ENCODE measurements at regions not wholly inside any gene's neighbourhood (a gene's known extent, or its start where the extent isn't known, plus 50 kb on each side); places are given as distances from the start of the nearest gene placed in this dataset.

GRCh38 chr1:37085393-37085792 lies 51.1 kb upstream of the GRIK3 start:
- no peak for DNase-seq

DNA sequence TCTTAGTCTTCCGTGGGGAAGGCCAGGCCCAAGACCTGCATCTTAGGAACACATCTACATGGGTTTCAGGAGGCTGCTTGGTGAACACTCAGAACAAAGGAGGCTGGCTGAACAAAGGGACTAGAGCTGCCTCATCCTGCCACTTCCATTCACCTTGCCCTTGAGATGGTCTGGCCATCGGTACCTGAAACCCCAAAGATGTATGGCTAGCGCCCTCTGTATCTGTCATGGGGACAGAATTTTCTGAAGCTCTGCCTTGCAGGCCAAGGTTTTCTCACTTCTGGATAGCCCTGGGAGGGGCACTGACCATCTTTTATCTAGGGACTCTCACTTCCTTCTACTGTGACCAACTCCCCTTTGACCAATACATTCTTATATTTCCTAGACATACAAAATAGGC lies 55.4 kb upstream of the GRIK3 start:
- DNase-seq, result no peak

DNA sequence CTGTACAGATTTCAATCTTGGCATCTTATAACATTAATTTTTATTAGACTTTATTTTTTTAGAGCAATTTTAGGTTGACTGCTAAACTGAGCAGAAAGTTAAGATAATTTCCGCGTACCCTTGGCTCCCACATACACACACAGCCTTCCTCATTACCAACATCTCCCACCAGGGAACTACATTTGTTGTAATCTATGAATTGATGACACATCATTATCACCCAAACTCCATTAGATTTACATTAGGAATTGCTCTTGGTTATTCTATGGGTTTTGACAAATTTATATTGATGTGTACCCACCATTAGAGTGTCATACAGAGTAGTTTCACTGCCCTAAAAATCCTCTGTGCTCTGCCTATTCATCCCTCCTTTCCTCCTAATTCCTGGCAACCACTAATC lies 56.4 kb upstream of the GRIK3 start:
- DNase-seq, result no peak

DNA sequence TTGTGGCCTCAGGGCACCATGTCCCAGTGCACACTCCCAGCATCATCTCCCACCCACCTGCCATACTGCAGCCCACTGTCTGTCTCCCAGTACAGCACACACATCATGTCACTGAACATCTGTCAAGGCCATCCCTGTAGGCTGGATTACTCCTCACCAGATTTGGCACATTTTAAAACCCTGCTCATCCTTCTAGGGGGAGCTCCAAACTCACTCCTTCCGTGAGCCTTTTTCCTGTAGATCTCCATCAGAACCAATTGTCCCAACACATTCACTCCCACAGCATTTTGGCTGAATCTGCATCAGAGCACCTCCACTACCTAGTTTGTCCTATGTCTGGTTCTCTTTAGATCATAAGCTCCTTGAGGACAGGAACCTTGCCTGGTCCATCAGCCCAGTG lies 58.6 kb upstream of the GRIK3 start:
- no peak for DNase-seq

- no peak for DNase-seq
Measured at GRCh38 chr1:37094302-37094701, 60.0 kb upstream of the GRIK3 start.

DNA sequence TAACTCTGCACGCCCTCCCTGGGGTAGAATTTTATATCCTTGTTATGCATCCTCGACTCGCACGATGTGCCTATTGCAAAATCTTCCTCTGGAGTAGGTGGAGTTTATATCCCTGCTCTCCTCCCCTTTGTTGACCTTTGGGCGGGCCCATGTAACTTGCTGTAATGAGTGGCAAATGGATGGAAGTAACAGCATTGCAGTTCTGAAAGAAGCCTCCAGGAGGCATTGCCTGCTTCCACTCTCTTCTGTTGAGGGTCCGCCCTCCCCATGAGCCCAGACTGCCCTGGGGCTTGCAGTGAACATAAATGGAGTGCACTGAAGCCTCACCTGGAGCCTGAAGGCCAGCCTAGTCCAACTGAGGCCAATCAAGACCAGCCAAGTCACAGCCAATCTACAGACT lies 62.2 kb upstream of the GRIK3 start:
- DNase-seq, result no peak

DNA sequence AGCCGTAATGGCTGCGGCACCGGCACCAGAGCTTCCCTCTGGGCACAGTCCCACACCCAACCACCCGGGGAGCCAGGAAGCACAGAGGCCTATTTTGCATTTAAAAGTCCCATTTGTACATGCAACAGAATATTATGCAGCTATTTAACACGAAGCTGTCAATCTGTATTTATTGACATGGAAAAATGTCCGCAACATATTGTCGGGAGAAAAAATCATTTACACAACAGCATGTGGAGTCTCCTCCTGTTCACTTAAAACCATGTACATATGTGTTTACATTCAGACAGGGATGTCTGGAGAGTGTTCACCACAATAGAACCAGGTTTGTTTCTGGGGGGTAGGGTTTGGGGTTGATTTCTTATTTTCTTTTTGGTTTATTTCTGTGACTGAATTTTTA lies 63.4 kb upstream of the GRIK3 start:
- no peak for DNase-seq

- DNase-seq, result no peak
Measured at GRCh38 chr1:37098237-37098636, 63.9 kb upstream of the GRIK3 start.

DNA sequence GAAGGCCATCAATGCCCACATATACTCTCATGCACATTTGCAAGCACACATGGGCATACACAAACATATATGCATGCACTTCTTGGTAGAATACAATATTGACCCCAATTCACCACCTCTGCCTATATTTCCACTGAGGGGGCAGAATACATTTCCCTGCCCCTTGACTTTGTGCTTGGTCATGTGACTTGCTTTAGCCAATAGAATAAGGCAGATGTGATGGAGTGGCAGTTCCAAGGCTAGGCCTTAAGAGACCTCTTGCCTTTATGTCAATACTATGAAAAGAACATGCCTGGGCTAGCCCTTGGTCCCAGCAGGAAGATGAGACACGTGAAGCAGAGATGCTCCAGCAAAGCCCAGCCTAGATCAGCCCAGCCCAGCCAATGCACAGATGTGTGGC lies 66.0 kb upstream of the GRIK3 start:
- DNase-seq, result no peak

GRCh38 chr1:37102656-37103382 lies 68.5 kb upstream of the GRIK3 start:
- no peak for DNase-seq

GRCh38 chr1:37105911-37106310 lies 71.6 kb upstream of the GRIK3 start:
- no peak for DNase-seq

- no peak for DNase-seq
Measured at GRCh38 chr1:37107153-37107907, 73.0 kb upstream of the GRIK3 start.

- DNase-seq, result no peak
Measured at GRCh38 chr1:37108596-37109188, 74.4 kb upstream of the GRIK3 start.

GRCh38 chr1:37112430-37112829 lies 78.1 kb upstream of the GRIK3 start:
- DNase-seq, result no peak

- no peak for DNase-seq
Measured at GRCh38 chr1:37113285-37113997, 79.1 kb upstream of the GRIK3 start.

DNA sequence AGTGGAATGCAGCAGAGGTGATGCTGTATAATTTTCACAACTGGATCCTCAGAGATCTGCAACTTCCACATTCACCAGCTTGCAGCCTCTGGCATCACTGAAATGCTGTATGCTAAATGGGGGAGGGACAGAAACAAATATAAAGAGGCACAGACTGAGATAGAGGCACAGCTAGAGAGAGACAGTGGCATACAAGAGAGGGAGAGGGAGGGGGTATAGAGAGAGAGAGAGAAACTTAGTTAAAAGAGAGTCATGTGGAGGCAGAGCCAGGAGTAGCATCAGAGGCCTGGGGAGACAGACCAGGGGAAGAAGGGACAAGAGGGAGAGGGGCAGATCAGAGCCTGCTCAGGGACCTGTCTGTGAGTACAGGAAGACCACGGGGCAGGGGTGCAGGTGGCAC lies 84.5 kb upstream of the GRIK3 start:
- DNase-seq, result no peak

DNA sequence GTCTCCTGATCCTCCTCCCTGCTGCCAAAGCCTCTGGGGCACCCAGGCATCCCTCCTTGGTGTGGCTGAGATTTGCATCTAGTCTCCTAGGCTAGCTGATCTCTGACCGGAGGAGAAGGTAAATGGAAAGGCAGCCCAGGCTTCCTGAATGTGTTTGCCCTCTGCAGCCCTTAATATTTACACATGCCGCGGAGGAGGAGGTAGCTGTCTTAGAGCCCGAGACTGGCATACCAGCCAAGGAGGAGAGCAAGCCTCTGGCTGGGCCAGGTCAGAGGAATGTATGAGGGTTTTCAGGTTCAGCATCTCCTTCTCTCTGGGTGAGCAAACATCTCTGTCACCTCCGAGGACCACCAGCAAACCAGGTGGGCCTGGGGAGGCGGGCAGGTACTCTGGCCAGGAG lies 86.0 kb upstream of the GRIK3 start:
- DNase-seq, result no peak

DNA sequence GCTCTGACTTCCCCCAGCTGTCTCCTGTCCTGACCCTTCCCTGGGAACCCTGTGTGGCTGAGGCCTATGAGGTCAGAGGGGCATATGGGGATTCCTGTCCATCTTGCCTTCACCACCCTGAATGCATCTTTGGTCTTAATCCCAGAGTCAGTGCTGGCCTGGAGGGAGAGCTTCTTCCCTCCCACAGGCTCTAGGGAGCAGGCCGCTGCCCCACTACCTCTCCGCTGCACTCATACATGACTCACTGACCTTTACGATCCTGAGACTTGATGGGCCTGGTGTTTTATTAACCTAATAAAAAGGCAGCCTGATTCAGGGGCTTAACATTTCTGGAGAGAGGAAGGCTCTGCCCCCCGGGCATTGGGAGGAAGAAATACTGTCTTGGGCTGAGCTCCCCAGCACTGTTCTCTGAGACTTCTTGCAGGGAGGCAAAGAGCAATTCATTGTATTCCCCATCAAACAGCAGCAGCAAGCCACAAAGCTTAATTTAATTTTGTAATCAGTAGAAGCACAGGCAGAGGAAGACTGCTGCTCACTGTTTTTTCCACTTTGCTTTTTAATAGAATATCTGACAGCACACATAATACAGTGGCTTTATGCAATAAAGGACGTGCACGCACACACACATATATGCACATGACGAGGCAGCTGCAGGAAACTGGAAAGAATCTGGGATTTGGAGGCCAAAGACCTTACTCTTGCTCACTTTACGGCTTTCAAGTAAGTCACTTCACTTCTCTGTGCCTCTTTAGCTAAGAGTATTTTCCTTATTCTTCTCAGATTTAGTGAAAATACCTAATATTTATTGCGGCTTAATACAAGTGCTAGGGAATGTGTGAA lies 89.2 kb upstream of the GRIK3 start:
- DNase-seq, result no peak

DNA sequence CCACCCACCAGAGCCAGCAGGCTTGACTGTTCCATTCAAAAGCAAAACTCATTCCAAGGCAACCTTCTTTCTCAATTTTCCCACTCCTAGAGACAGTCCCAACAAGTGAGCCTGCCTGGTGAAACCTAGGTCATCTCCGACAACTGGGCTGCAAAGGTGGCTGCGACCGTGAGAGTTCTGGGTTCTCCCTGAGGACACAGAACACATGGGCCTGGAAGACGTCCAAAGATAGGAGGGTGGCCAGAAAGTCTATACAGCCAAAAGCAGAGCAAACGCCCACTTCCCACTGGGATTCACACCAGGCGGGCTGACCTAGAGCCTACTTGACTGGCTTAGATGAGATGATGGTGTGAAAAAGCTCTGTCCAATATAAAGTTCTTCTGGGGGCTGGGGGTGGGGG lies 90.2 kb upstream of the GRIK3 start:
- no peak for DNase-seq

DNA sequence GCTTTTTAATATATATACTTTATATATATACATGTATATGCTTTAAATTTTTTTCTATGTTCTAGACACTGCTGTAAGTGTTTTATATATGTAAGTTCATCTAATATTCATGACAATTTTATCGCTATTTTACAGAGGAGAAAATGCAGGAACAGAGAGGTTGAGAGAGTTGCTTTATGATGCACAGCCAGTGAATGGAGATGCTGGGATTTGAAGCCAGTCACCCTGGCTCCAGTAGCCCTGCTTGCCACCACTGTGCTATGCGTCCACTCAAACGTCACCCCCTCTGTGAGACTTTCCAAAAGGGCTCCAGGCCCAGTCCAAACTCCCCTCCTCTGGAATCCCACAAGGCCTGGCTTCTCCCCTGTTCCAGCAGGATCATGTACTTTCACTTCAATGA lies 91.0 kb upstream of the GRIK3 start:
- DNase-seq, result no peak

GRCh38 chr1:37127254-37127748 lies 93.0 kb upstream of the GRIK3 start:
- DNase-seq, result no peak

DNA sequence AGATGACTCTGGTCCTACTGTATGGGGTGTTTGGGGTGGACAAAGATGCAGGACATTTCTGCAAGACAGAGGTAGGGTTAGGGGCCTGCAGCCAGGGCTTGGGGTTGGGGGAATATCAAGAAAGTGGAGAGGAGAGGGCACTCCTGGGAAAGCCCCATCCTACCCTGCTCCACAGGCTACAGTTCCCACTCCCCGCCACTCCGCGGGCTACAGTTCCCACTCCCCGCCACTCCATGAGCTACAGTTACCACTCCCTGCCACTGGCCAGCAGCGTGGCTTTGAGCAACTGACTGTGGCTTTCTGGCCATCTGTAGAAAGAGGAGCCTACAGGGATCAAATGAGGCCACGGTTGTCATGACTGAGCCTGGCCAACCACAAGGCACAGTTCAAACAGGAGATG lies 93.8 kb upstream of the GRIK3 start:
- no peak for DNase-seq
